SHP77 (cell line): ENCODE measurements at regions not wholly inside any gene's neighbourhood (a gene's known extent, or its start where the extent isn't known, plus 50 kb on each side); places are given as distances from the start of the nearest gene placed in this dataset.
A peak's percentile ranks its signal among the peaks of the same experiment; 100 is the strongest.

Source experiments
- DNase-seq, 2 experiments: peaks; one replicate each; lab custom pipeline; 2025; lab: John Stamatoyannopoulos, UW

DNA sequence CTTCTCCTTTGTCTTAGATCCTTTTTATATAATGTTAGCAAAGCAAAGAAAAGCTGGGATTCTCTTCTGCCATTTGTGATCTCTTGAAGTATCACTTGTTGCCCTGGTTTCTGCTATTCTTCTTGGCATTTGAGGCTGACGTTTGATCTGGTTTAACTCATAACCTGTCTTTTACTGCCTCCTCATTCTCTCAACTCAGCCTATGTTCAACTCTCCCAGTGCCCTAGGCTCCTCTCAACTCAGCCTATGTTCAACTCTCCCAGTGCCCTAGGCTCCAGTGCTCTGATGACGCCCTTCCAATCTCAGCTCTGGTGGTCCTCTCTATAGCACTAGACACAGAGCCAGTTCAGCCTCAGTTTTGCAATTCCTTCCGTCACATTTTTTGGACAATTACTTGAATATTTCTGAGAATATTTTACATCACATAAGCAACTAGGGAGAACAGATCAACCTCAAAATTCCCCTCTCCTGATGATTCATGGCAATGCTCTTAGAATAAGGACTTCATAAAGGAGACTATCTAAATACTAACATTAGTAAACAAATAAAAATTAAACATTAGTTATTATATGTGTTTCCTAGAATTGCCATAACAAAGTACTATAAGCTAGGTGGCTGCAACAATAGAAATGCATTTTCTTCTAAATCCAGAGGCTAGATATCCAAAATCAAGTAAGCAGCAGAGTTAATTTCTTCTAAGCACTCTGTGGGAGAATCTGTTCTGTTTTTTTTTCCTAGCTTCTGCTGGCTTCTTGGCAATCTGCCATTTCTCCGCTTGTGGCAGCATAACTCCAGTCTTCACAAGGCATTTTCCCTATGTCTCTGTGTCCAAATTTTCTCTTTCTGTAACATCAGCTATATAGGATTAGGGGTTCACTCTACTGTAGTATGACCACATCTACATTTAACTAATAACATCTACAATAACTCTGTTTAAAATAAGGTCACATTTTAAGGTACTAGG, 662.1 kb upstream of the FTMT start:
- DNase-seq: peak; percentile 8 to 31

DNA sequence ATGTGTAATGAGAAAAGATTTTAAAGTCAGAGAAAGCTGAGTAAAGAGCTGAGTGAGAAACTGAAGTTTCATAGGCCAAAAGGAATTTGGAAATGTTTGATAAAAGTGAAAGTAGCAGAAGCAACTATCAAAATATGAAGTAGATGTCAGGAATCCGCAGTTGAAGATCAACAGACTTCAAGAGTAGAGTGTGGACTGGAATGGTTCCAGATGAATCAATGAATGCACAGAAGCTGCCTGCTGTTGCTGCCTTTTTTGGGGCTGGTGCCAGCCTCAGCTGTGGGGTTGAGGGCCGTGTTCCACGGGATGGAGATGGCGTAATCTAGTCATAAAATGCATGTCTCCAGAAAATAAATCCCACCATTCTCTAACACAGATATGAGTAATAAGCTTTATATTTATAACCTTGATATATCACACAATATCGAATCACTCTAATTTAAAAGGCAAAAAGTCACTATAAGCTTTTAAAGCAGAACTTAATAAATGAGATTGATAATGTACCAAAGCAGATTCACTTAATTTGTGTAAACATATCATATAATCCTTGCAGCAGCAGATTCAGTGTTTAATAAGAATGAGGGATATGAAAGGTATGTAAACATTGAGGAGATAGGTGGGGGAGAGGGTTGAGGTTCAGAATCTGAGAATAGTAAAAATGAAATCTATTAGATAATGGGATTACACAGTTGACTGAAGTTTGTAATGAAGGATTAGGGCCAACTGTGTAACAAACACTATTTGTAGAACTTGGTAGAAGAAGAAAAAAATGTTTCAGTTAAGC, 652.3 kb upstream of the FTMT start:
- DNase-seq: peak; percentile 37 to 42

DNA sequence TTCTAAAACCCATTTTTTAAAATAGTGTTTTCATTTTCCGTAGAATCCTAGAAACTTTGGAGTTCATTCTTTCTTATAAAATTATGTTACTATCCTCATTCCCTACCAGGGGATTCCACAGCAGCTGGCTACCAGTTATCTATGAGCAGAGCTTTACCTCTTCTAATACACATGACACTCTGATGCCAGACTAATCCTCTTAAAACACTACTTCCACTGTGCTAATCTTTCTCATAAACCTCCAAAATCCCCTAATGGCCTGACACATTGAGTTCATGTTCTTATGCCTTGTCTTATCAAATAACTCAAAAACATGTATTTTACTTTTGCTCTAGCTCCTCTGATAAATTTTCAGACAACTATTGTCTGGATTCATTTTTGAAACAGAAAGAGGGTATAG, 633.6 kb upstream of the FTMT start:
- no peak for DNase-seq

DNA sequence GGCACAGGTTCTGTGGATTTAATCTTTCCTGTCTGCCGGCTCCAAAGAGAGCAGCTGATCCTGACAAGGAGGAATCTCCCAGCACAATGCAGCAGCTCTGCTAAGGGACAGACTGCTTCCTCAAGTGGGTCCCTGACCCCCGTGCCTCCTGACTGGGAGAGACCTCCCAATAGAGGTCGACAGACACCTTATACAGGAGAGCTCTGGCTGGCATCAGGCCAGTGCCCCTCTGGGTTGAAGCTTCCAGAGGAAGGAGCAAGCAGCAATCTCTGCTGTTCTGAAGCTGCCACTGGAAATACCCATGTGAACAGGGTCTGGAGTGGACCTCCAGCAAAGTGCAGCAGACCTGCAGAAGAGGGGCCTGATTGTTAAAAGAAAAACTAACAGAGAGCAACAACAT, 630.2 kb upstream of the FTMT start:
- no peak for DNase-seq

DNA sequence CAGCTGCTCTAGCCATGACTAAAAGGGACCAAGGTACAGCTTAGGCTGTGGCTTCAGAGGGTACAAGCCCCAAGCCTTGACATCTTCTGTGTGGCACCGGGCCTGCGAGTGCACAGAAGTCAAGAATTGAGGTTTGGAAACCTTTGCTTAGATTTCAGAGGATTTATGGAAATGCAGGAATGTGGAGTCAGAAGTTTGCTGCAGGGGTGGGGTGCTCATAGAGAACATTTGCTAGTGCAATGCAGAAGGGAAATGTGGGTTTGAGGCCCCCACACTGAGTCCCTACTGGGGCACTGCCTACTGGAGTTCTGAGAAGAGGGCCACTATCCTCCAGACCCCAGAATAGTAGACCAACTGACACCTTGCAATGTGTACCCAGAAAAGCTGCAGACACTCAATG, 624.9 kb upstream of the FTMT start:
- no peak for DNase-seq

DNA sequence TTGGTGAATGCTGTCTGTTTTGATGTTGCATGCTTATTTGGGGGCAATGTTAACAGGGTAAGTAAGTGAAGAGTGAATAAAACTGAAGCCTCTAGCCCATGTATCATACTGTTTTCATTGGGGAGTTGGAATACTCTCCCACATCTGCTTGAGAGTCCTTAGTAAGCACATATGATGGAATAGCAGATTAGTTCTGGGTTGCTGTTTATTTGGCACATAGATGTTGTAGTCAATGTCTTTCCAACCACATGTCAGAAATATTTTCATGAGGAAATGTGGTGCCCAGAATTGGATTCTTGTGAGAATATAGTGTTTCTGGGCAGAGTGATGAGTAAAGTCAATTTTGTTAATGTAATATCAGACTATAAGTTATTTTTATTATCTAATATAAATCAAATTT, 611.7 kb upstream of the FTMT start:
- DNase-seq: no peak

DNA sequence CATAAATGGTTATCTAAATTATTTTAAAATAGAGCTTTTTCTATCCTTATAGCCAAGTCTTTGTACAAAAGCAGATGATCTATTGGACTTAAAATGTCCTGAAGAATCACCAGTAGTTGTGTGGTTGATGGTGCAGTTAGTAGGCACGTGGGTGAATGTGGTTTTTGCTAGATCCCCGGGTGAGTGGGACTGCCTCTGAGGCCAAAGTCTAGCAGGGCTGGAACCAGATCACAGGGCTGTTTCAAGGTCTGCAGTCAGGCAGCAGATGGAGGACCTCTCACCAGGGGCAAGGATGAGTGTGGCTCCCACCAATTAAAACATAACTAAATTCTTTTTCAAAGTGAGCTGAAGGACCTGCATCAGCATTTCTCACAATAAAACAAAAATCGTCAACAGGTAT, 604.7 kb upstream of the FTMT start:
- no peak for DNase-seq

DNA sequence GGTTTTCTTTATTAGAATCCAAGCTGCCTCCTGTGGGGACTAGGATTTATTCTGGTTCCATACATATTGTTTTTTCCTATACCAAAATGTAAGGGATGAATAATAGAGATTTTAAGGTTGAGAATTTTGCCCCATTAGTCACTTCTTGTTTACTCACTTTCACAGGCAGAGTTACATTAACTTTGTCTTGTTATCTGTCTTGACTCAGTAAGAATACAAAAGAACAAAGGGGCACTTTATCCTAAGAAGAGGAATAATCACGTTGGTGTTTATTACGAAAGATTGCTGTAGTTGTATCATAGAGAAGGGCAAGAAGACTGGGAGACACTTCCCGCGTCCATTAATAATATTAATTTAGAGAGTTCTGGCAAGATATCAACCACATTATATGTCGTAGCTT, 599.7 kb upstream of the FTMT start:
- DNase-seq: no peak

DNA sequence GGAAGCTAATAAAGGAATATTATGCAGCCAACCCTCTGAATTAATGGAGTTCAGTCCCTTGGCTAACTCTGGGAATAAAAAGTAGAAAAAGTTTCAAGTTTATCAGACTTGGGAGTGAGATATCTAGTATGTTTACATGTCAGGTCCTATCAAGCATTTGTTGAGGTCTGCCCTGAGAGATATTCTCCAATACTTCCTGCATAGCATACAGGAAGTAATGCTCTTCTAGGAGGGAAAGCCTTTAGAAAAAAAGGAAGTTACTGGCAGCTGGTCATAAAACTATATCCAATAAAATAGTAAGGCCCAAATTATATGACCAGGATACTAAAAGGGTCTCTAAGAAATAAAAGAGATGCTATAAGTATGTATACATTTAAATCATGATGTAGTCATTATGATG, 594.1 kb upstream of the FTMT start:
- no peak for DNase-seq

DNA sequence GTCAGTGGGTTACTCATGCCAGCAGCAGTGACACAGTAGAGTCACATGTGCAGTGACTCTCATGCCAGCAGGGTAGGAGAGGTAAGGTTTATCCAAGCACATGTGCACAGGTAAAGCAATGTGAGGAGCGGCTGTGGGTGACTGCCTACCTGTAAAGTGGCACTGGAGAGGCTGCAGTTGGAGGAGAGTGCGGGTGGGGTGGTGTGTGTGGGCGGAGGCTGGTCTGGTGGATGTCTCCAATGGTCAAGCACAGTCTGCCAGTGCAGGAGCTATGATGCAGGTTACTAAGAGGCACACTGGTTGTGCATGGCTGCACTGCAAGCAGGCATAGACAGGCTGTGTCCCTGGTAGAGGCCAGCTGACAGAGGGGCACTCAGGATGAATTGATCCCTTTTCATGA, 588.2 kb upstream of the FTMT start:
- no peak for DNase-seq

DNA sequence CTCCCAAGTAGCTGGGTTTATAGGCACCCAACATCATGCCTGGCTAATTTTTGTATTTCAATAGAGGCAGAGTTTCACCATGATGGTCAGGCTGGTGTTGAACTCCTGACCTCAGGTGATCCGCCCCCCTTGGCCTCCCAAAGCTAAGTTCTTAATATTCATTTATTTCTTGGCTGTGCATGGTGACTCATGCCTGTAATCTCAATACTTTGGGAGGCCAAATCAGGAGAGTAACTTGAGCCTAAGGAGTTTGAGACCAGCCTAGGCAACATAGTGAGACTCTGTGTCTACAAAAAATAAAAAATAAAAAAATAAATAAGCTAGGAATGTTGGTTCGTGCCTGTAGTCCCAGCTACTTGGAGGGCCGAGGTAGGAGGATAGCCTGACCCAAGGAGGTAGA, 587.1 kb upstream of the FTMT start:
- no peak for DNase-seq

DNA sequence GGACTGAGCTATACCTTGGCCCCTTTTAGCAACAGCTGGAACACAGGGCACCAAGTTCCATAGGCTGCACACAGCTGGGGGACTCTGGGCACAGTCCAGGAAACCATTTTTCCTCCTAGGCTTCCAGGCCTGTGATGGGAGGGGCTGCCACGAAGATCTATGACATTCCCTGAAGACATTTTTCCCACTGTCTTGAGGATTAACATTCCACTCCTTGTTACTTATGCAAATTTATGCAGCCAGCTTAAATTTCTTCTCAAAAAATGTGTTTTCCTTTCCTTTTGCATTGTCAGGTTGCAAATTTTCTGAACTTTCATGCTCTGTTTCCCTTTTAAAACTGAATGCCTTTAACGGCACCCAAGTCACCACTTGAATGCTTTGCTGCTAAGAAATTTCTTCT, 580.1 kb upstream of the FTMT start:
- no peak for DNase-seq

DNA sequence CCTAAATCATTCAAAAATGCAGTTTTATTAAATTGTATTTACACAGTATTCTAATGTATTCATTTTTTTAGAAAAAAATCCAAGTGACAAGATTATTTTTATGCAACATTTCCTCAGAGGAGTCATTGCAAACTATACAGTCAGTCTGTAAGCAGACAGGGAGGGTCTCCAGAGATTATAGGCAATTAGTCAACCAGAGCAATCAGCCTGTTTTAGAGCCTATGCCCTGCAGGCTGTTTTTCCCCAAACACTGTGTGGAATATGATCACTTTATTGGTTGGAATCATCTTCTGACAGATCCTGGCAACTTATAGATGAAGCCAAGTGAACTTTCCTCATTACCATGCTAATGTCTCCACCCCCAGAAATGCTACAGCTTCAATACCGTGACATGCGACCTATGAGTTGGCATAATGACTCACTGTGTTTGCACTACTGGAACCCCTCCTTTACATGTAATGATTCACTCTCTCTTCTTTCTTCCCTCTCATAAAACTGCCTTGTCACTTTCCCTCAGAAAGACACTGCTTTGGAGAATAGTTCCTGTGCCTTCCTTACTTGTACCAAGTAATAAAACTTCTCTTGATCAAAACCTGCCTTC, 577.7 kb upstream of the FTMT start:
- DNase-seq: peak; percentile 43 to 44

DNA sequence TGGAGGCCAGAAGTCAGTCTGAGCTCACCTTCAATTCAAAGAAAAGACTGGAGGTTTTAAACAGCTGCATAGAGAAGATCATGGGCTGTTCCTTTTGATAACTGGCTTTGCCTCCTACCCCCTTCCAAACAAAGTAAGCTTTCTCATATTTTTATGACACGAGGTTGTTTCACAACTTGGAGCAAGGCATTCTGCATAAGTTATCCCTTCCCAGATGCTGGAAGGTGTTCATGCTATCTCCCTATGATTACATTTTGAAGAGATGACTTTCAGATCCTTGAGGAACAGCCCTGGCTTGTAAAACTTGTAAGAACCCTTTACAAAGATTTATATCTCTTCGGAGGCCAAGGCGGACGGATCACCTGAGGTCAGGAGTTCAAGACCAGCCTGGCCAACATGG, 571.9 kb upstream of the FTMT start:
- DNase-seq: no peak

DNA sequence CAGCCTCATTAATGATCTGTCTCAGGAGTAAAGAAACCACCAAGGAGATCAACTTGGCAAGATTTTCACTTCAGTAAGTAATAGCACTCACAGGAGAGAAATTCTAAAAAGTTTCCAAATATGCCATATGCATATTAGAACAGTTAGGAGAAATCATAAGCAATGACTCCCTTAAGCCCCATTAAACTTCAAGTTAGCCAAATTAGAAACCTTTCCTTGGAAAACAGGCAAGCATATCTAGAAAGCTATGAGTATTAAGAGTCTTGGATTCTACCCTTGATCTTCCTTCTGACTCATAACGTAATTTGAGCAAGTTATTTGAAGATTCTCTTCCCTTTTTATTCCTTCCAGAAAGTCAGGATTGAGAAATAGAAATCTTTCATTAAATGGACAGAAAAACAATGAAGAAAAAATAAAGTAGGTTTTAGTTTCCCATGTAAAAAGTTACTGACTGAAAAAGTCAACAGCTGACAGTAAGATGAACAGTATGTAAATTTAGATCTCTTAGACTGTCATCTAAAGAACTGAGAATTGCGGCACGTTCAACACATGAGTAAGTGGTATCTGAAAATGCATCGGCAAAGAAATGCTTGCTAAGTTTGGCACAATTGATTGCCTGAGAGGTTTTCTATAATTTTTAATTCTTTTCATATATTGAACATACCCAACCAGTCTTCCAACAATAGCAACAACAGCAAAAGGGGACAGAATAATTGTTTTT, 565.7 kb upstream of the FTMT start:
- DNase-seq: no peak

DNA sequence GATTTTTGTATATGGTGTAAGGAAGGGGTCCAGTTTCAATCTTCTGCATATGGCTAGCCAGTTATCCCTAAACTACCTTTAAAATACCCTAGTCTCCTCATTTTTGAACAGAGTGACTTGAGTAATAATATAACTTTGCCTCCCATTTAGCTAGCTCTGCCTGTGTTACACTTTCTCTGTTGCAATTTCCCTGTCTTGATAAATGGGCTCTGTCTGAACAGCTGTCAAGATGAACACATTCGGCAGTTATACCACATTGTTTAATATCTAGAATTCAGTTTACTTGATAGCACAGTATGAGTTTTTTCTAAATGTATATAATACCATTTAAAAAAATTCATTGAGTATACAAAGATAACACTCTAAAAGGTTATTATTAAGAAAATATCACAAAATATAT, 562.9 kb upstream of the FTMT start:
- DNase-seq: no peak

DNA sequence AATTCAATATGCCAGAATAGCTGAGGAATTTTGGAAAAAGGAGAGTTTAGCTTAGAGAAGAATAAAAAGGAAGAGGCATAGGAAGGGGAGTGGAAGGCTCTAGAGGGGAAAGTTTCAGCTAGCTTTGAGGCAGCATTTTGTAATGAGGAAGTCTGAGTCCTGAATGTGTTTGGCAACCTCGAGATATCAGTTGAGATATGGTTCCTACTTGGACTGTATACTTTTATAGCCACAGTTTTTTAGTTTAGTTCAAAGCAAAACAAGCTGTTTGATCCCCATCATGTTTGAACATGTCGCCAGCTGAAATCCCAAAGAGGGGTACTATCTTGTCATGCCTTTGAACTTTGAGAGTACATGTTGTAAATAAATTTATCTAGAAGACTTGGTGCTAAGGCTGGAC, 559.0 kb upstream of the FTMT start:
- no peak for DNase-seq

DNA sequence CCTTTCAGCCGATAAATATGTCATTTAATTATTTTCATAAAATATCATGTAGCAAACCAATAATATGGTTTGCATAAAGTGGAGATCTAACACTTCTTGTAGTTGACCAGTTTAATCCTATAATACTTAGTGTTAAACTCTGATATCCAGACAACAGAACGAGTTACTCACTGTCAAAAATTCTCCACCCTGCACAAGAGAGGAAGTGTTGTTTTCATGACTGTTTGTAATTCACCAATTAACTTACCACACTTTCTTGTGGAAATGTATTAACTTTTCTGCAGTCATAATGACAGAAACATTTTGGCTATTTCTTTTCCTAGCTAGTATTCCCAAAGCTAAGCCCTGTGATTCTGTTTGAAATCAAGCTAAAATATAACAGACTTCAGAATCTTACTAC, 555.3 kb upstream of the FTMT start:
- no peak for DNase-seq

DNA sequence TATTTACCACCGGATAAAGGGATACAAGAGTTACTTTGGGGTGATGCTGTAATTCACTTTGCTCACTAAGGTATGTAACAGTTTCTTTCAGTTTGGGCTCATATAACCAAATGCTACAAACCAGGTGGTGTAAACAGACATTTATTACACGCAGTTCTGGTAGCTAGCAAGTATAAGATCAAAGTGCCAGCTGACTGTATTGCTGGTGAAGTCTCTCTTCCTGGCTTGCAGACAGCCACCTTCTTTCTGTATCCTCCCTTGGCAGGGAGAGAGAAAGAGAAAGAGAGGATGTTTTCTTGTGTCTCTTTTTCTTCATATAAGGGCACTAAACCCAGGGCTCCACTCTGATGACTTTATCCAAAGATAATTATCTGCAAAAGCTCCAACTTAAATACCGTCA, 552.5 kb upstream of the FTMT start:
- DNase-seq: no peak

DNA sequence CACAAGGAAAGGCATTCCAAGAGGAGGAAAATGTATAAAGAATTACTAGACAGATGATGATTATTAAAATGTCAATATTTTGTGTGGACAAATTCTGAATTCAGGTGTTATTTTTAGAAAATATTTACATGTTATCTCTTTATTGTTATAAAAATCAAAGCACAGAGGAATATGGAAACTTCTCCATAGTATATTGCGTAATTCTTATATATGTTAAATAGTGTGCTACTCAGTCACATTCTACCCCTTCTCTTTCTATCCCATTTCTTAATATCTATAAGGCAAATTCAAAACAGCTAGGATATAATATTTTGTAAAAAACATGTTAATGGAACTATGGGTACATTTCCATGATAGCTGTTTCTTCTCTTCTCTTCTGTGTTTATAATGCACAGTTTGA, 546.8 kb upstream of the FTMT start:
- no peak for DNase-seq

DNA sequence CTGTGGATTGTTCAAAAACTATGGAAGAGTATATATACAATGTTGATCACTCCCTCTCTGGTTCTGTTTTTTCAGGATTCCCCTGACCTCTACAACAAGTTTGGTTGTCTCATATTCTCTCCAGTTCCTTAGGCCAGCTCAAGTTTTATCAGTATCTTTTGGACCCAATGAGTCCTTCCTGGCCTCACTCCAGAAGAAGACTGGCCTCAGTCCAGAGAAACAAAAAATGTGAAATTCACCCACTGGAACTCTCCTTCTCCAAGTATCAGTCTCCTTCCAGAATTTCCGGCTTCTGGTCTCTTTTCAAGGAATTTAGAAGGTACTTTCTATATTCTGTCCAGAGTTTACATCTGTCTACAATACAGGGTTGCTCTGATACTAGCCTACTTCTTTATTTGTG, 537.8 kb upstream of the FTMT start:
- DNase-seq: no peak

DNA sequence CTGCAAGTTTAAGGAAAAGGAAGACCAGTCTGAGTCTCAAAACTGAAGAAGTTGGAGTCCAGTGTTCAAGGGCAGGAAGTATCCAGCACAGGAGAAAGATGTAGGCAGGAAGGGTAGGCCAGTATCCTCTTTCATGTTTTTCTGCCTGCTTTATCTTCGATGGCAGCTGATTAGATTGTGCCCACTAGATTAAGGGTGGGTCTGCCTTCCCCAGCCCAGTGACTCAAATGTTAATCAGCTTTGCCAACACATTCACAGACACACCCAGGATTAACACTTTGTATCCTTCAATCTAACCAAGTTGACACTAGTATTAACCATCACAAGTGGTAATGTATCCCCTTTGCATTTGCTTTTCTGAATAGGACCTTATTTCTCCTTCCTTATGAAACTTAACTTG, 535.9 kb upstream of the FTMT start:
- DNase-seq: no peak
